ENCODE measurements at regions not wholly inside any gene's neighbourhood (a gene's known extent, or its start where the extent isn't known, plus 50 kb on each side); places are given as distances from the start of the nearest gene placed in this dataset.

DNA sequence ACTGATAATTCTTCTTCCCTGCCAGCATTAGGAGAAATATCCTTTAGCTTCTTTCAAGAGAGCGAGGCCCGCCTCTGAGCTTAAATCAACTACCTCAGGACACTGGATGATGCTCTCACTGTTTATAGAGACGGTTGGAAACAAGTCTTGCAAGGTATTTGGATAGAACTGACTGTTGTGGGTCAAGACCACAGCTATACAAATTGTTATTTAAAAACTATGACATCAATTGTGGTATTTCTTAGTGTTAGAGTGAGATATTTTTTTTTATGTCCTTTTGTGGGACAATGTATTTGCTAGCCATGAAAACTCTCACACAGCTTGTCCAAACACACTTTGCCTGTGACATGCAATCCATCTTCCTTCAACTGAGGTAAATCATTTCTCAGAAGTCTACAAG, 136.3 kb upstream of the PHACTR1 start:
- CTCF ChIA-PET, result interaction anchor here (1.0 kb wide), 1 partner anchor 23 kb away, joined by 3 read pairs; no protein-coding TSS in a partner anchor
- POLR2A ChIA-PET, result no interaction called here
- no peak for DNase-seq (ENCODE audit: low read depth, low spot score)

GRCh38 chr6:12582421-12583110, 134.0 kb upstream of the PHACTR1 start:
- H3K4me3 ChIP-seq (ENCODE audit: low read depth, low read length), result no peak overlapping the region
- ChIA-PET CTCF (interaction anchor here (1.0 to 2.1 kb wide), 2 partner anchors 23 to 293 kb away, joined by 3 to 5 read pairs; no protein-coding TSS in a partner anchor), POLR2A (no interaction called here)
- H3K9me3 ChIP-seq (ENCODE audit: control insufficient read depth, insufficient read depth, low read length), result no peaks in the 10 kb centered on the region; the same call in 1 of the 2 replicates
- no peaks in the 10 kb centered on the region for H3K27me3 ChIP-seq (ENCODE audit: control insufficient read depth, insufficient read depth, low read length)
- no peak overlapping the region for H3K27ac ChIP-seq (ENCODE audit: low read depth, low read length)
- no peak for DNase-seq (ENCODE audit: low read depth, low spot score)
- TF ChIP-seq, protein P1, sequence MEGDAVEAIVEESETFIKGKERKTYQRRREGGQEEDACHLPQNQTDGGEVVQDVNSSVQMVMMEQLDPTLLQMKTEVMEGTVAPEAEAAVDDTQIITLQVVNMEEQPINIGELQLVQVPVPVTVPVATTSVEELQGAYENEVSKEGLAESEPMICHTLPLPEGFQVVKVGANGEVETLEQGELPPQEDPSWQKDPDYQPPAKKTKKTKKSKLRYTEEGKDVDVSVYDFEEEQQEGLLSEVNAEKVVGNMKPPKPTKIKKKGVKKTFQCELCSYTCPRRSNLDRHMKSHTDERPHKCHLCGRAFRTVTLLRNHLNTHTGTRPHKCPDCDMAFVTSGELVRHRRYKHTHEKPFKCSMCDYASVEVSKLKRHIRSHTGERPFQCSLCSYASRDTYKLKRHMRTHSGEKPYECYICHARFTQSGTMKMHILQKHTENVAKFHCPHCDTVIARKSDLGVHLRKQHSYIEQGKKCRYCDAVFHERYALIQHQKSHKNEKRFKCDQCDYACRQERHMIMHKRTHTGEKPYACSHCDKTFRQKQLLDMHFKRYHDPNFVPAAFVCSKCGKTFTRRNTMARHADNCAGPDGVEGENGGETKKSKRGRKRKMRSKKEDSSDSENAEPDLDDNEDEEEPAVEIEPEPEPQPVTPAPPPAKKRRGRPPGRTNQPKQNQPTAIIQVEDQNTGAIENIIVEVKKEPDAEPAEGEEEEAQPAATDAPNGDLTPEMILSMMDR (IDR thresholded peaks at IDR 0.05; ENCODE audit: low read depth, low read length), result no peak

More for the DNA sequence above, 136.3 kb upstream of the PHACTR1 start:
- TF ChIP-seq, protein P1 (IDR thresholded peaks at IDR 0.05; ENCODE audit: low read depth, low read length), result no peak
- H3K27ac ChIP-seq (ENCODE audit: low read depth, low read length), result no peak overlapping the region
- H3K9me3 ChIP-seq (ENCODE audit: control insufficient read depth, insufficient read depth, low read length), result no peaks in the 10 kb centered on the region; the same call in 1 of the 2 replicates
- no peak overlapping the region for H3K4me3 ChIP-seq (ENCODE audit: low read depth, low read length)
- H3K27me3 ChIP-seq (ENCODE audit: control insufficient read depth, insufficient read depth, low read length), result no peaks in the 10 kb centered on the region

DNA sequence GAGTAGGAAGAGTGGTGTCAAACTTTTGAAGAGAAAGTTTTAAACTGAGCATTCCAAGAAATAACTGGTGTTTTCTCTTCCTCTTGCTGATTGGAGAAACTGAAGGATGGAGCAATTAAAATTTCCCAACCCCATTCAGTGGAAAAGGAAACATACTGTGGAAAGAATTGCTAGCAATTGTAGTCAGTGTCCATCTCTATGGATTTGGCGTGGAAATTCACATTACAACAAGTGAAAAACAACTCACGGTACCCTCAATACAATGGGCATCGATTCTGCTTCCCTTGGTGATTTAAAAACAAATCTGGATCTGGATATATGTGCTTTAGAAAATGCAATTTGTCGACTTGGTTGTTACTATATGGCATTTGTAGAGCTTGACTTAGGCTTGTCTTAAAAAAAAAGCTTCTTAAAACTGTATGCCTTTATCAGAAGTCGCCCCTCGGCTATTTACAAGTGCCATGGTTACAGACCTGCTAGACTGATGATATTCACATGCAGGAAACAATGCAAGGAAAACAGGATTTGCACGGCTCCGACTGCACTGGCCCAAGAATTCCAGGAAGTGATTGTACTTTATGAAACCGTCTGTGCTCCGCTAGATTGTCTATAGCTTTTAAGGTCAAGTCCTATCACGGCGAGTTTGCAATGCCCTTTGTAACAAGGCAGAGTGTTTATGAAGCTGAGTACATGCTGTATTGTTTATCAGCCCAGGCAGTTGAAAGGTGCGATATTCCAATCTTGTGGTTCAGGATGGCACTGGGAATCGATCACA, 131.7 kb upstream of the PHACTR1 start:
- TF ChIP-seq, protein P1 (IDR thresholded peaks at IDR 0.05; ENCODE audit: low read depth, low read length), result no peak
- no peaks in the 10 kb centered on the region; the same call in 1 of the 2 replicates for H3K9me3 ChIP-seq (ENCODE audit: control insufficient read depth, insufficient read depth, low read length)
- no peaks in the 10 kb centered on the region for H3K27me3 ChIP-seq (ENCODE audit: control insufficient read depth, insufficient read depth, low read length)
- POLR2A ChIA-PET, result no interaction called here
- DNase-seq (ENCODE audit: low read depth, low spot score), result no peak
- H3K27ac ChIP-seq (ENCODE audit: low read depth, low read length), result no peak overlapping the region
- no peak overlapping the region for H3K4me3 ChIP-seq (ENCODE audit: low read depth, low read length)
- CTCF ChIA-PET, result interaction anchor here (0.6 to 0.8 kb wide), 3 partner anchors 21 to 254 kb away, joined by 3 to 5 read pairs (median 4); no protein-coding TSS in a partner anchor

DNA sequence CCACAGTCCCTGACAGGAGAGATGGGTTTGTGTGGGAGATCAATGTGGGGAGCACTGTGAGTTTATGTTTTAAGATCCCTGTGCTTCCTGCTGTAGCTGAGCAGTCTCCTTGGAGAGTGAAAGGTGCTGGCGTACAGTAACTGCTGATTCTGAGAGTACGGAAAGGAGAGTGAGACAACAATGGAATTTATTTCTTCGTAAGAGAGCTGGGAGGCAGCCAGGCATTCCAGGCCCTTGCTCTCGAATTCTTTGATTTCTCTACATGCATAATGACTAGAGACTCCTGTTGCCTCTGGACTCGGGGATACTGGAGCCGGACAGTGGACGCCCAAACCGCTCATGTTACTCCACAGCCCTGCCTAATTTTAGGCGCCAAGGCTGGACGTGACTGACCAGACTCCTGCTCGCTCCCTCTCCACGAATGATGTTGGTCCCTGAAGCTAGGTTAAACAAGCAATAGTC, 131.0 kb upstream of the PHACTR1 start:
- no peaks in the 10 kb centered on the region for H3K27me3 ChIP-seq (ENCODE audit: control insufficient read depth, insufficient read depth, low read length)
- ChIA-PET CTCF (no interaction called here), POLR2A (no interaction called here)
- no peak overlapping the region for H3K27ac ChIP-seq (ENCODE audit: low read depth, low read length)
- DNase-seq (ENCODE audit: low read depth, low spot score), result no peak
- H3K4me3 ChIP-seq (ENCODE audit: low read depth, low read length), result no peak overlapping the region
- TF ChIP-seq, protein P1 (IDR thresholded peaks at IDR 0.05; ENCODE audit: low read depth, low read length), result no peak
- no peaks in the 10 kb centered on the region; the same call in 1 of the 2 replicates for H3K9me3 ChIP-seq (ENCODE audit: control insufficient read depth, insufficient read depth, low read length)

Measured in AG04450 (cell line).